ENCODE measurements at regions not wholly inside any gene's neighbourhood (a gene's known extent, or its start where the extent isn't known, plus 50 kb on each side); places are given as distances from the start of the nearest gene placed in this dataset.
A peak's percentile ranks its signal among the peaks of the same experiment; 100 is the strongest.

DNA sequence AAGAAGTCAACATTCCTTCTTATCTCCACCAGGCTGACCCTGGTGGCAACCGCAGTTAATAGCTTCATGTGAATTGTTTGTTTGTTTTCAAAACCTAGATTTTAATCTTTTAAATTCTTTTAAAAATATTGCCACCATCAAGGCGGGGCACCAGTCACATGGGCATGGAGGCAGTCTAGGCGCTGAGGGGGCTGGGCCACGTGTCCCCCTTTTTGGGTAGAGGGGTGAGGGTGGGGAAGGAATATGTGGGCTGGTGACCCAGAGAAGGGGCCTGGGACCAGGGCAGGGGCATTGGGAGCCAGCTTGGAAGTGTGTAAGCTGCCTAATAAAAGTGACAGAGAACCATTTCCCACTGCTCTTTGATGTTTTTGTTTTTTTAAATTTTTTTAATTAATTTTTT lies 147.3 kb downstream of the GADD45G start:
- Histone ChIP-seq H3K4me3 (ENCODE audit: low read depth, low read length) (no peak overlapping the region), H3K36me3 (no peaks in the 10 kb centered on the region), H3K4me1 (peaks cover 56% of the 10 kb centered on the region), H3K9me3 (no peaks in the 10 kb centered on the region), H3K27me3 (no peaks in the 10 kb centered on the region)
- no peak for DNase-seq
- TF ChIP-seq, protein P1, sequence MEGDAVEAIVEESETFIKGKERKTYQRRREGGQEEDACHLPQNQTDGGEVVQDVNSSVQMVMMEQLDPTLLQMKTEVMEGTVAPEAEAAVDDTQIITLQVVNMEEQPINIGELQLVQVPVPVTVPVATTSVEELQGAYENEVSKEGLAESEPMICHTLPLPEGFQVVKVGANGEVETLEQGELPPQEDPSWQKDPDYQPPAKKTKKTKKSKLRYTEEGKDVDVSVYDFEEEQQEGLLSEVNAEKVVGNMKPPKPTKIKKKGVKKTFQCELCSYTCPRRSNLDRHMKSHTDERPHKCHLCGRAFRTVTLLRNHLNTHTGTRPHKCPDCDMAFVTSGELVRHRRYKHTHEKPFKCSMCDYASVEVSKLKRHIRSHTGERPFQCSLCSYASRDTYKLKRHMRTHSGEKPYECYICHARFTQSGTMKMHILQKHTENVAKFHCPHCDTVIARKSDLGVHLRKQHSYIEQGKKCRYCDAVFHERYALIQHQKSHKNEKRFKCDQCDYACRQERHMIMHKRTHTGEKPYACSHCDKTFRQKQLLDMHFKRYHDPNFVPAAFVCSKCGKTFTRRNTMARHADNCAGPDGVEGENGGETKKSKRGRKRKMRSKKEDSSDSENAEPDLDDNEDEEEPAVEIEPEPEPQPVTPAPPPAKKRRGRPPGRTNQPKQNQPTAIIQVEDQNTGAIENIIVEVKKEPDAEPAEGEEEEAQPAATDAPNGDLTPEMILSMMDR (IDR thresholded peaks at IDR 0.05; ENCODE audit: low read depth, low read length), result no peak

- Histone ChIP-seq H3K36me3 (no peaks in the 10 kb centered on the region), H3K27me3 (no peaks in the 10 kb centered on the region), H3K4me3 (ENCODE audit: low read depth, low read length) (no peak overlapping the region), H3K4me1 (peaks cover 44% of the 10 kb centered on the region), H3K9me3 (no peaks in the 10 kb centered on the region)
- TF ChIP-seq, protein P1 (IDR thresholded peaks at IDR 0.05; ENCODE audit: low read depth, low read length), result no peak
- DNase-seq, result no peak
Observed at GRCh38 chr9:89753472-89754055, 148.8 kb downstream of the GADD45G start.

DNA sequence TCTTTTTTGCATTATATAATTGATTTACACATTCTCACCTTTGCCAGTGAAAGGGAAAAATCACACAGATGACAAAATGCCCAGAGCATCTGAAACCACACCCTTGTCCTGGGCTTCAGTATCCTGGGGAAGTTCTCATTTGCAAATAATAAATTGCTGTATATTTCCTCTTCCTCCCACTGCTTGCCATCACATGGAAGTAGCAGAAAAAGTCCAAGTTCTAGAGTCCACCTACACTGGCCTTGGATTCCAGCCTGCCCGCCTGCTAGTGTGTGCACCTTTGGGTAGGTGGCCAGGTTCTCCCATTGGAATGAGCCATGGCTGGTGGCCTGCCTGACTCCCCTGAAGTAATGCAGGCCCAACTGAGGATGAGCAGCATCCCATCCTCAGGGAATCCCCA lies 149.4 kb downstream of the GADD45G start:
- TF ChIP-seq, protein P1 (IDR thresholded peaks at IDR 0.05; ENCODE audit: low read depth, low read length), result no peak
- Histone ChIP-seq H3K36me3 (no peaks in the 10 kb centered on the region), H3K4me1 (peaks cover 37% of the 10 kb centered on the region), H3K27me3 (no peaks in the 10 kb centered on the region), H3K4me3 (ENCODE audit: low read depth, low read length) (no peak overlapping the region), H3K9me3 (no peaks in the 10 kb centered on the region)
- no peak for DNase-seq

- Histone ChIP-seq H3K4me1 (peaks cover 33% of the 10 kb centered on the region), H3K27me3 (no peaks in the 10 kb centered on the region), H3K9me3 (no peaks in the 10 kb centered on the region), H3K36me3 (no peaks in the 10 kb centered on the region), H3K4me3 (ENCODE audit: low read depth, low read length) (no peak overlapping the region)
- TF ChIP-seq, protein P1 (IDR thresholded peaks at IDR 0.05; ENCODE audit: low read depth, low read length), result no peak
- DNase-seq, result peak; percentile 69
Observed at GRCh38 chr9:89755821-89756220, 151.0 kb downstream of the GADD45G start.

DNA sequence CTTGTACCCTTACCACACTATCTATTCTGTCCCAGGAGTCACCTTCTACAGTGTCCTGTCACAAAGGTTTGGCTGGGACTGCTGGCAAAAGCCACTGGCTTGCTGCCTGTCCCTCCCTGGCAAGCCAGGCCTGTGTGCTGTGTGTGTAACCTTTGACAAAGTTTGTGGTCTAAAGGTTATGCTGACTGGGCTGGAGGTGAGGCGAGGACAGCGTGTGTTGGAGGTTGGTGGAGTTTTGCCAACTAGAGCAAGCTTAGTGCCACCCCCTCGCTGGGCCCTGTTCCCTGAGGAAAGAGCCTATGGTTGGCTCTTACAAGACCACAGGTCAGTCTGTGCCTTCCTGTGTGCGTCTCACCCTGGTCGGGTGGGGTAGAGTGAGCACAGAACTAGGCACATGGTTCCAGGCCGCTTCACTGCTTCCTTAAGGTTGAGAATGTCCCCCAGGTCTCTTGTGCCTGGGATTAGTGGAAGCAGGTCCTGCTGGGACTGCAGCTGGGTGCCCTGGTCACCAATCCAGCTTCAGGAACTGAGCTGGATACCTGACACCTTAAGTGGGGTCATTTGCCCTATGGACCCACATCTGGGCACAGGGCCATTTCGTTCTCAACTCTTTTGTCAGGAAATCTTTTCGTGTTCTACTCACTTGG lies 152.2 kb downstream of the GADD45G start:
- TF ChIP-seq, protein P1 (IDR thresholded peaks at IDR 0.05; ENCODE audit: low read depth, low read length), result no peak
- H3K27me3 ChIP-seq, result no peaks in the 10 kb centered on the region

DNA sequence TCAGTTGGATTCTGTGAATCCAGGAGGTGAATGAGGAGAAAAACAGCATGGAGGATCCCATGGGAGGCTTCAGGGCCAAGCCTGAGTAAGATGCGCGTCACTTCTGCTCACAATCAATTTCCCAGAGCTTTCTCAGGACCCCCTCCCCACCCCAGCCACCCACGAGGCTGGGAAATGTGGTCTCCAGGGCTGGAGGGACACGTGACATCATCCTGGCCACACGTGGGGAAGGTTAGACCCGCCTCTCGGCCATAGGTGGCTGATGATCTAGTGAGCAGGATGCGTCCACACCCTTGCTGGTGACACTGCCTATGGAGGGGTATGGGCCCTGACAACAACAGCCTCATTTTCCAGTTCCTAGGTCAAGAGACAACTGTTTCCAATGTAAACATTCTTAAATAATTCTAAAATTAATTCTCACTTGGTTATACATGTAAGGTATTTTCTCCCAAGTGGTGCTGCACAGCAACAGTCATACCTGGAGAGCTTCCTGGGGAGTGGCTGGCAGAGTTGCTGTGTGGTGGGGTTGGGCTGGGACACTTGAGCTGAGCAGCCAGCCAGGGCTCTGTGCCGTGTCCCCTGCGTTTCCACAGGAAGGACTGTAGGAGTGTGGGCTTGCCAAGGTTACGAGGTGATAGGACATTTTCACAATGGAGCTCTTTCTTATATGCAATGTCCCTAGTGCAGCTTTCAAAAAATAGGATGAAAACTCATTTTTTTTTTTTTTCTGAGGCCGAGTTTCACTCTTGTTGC lies 153.1 kb downstream of the GADD45G start:
- H3K27me3 ChIP-seq, result no peaks in the 10 kb centered on the region
- H3K4me1 ChIP-seq, result peaks cover 26% of the 10 kb centered on the region
- H3K4me3 ChIP-seq (ENCODE audit: low read depth, low read length), result no peak overlapping the region
- TF ChIP-seq, protein P1 (IDR thresholded peaks at IDR 0.05; ENCODE audit: low read depth, low read length), result no peak
- H3K9me3 ChIP-seq, result no peaks in the 10 kb centered on the region
- no peak for DNase-seq
- H3K36me3 ChIP-seq, result no peaks in the 10 kb centered on the region

More for the DNA sequence above, 152.2 kb downstream of the GADD45G start:
- Histone ChIP-seq H3K9me3 (no peaks in the 10 kb centered on the region), H3K36me3 (no peaks in the 10 kb centered on the region), H3K4me3 (ENCODE audit: low read depth, low read length) (no peak overlapping the region), H3K4me1 (peaks cover 26% of the 10 kb centered on the region)
- no peak for DNase-seq
